Memory B cell (primary cell): ENCODE measurements at regions not wholly inside any gene's neighbourhood (a gene's known extent, or its start where the extent isn't known, plus 50 kb on each side); places are given as distances from the start of the nearest gene placed in this dataset.
"Not testable (repeated sequence)": the region's sequence is repeated elsewhere in the genome, so short reads cannot be mapped to it uniquely, and the experiment has no call there.

Source experiments
- ATAC-seq: fragments of 150-1000 bp; cut with Tn5 transposase; 2 replicates; pipeline ENCODE4 v1.10.0; 2021; ENCODE audit warnings: low read depth, mild to moderate bottlenecking, moderate library complexity
- DNase-seq, 2 donors: peaks; one replicate each; pipeline ENCODE4 v3.0.0; 2022; ENCODE audit warnings: low spot score in 2 of 2
- H3K27ac Mint-ChIP-seq: one replicate; pipeline ENCODE4 v1.8.0; 2022; ENCODE audit warnings: mild to moderate bottlenecking, moderate library complexity, mixed read lengths
- H3K27me3 Mint-ChIP-seq: one replicate; pipeline ENCODE4 v1.8.0; 2022; ENCODE audit warnings: mixed read lengths
- H3K36me3 Mint-ChIP-seq: one replicate; pipeline ENCODE4 v1.8.0; 2022; ENCODE audit warnings: mild to moderate bottlenecking, mixed read lengths
- H3K4me1 Mint-ChIP-seq: one replicate; pipeline ENCODE4 v1.8.0; 2022; ENCODE audit warnings: mixed read lengths
- H3K4me3 Mint-ChIP-seq: one replicate; pipeline ENCODE4 v1.8.0; 2022; ENCODE audit warnings: mild to moderate bottlenecking, moderate library complexity, mixed read lengths
- H3K9me3 Mint-ChIP-seq: one replicate; pipeline ENCODE4 v1.8.0; 2022; ENCODE audit warnings: mixed read lengths

GRCh38 chr14:104307246-104307626, 168.8 kb downstream of the KIF26A start:
- peaks cover 3% of the 10 kb centered on the region for H3K27me3 Mint-ChIP-seq
- no peaks in the 10 kb centered on the region for H3K36me3 Mint-ChIP-seq
- H3K4me1 Mint-ChIP-seq, result no peaks in the 10 kb centered on the region
- H3K4me3 Mint-ChIP-seq, result no peak overlapping the region
- H3K9me3 Mint-ChIP-seq, result peaks cover 2% of the 10 kb centered on the region
- H3K27ac Mint-ChIP-seq, result no peak overlapping the region
- no peak for ATAC-seq
- DNase-seq, result no peak

- Mint-ChIP-seq H3K9me3 (peaks cover 2% of the 10 kb centered on the region), H3K4me1 (no peaks in the 10 kb centered on the region), H3K4me3 (no peak overlapping the region), H3K36me3 (no peaks in the 10 kb centered on the region), H3K27ac (no peak overlapping the region), H3K27me3 (peaks cover 3% of the 10 kb centered on the region)
- DNase-seq, result no peak
- no peak for ATAC-seq
These were observed 169.4 kb downstream of the KIF26A start for GRCh38 chr14:104307627-104308401.

GRCh38 chr14:104308534-104308933, 170.1 kb downstream of the KIF26A start:
- H3K36me3 Mint-ChIP-seq, H3K4me1 Mint-ChIP-seq, H3K4me3 Mint-ChIP-seq: not testable (repeated sequence)

GRCh38 chr14:104309657-104310369, 171.4 kb downstream of the KIF26A start:
- no peak overlapping the region for H3K27ac Mint-ChIP-seq
- H3K36me3 Mint-ChIP-seq, result no peaks in the 10 kb centered on the region
- DNase-seq (no peak), ATAC-seq (no peak)
- peaks cover 3% of the 10 kb centered on the region for H3K27me3 Mint-ChIP-seq
- H3K4me1 Mint-ChIP-seq, result no peaks in the 10 kb centered on the region
- peaks cover 2% of the 10 kb centered on the region for H3K9me3 Mint-ChIP-seq
- no peak overlapping the region for H3K4me3 Mint-ChIP-seq

More at GRCh38 chr14:104308534-104308933, 170.1 kb downstream of the KIF26A start:
- ATAC-seq, H3K27ac Mint-ChIP-seq, DNase-seq, H3K27me3 Mint-ChIP-seq, H3K9me3 Mint-ChIP-seq: not testable (repeated sequence)

GRCh38 chr14:104311358-104311757, 173.0 kb downstream of the KIF26A start:
- Mint-ChIP-seq H3K4me1 (no peaks in the 10 kb centered on the region), H3K36me3 (no peaks in the 10 kb centered on the region), H3K9me3 (peaks cover 2% of the 10 kb centered on the region), H3K27me3 (peaks cover 3% of the 10 kb centered on the region), H3K27ac (no peak overlapping the region), H3K4me3 (no peak overlapping the region)
- DNase-seq (no peak), ATAC-seq (no peak)

GRCh38 chr14:104313674-104314073, 175.3 kb downstream of the KIF26A start:
- H3K36me3 Mint-ChIP-seq, result no peaks in the 10 kb centered on the region
- ATAC-seq (no peak), DNase-seq (no peak)
- H3K4me3 Mint-ChIP-seq, result no peak overlapping the region
- H3K4me1 Mint-ChIP-seq, result no peaks in the 10 kb centered on the region
- H3K27me3 Mint-ChIP-seq, result peaks cover 3% of the 10 kb centered on the region
- H3K9me3 Mint-ChIP-seq, result peaks cover 2% of the 10 kb centered on the region
- H3K27ac Mint-ChIP-seq, result no peak overlapping the region

GRCh38 chr14:104314251-104314941, 176.0 kb downstream of the KIF26A start:
- ATAC-seq (no peak), DNase-seq (no peak)
- Mint-ChIP-seq H3K4me3 (no peak overlapping the region), H3K27me3 (peaks cover 3% of the 10 kb centered on the region), H3K9me3 (peaks cover 2% of the 10 kb centered on the region), H3K4me1 (no peaks in the 10 kb centered on the region), H3K27ac (no peak overlapping the region), H3K36me3 (no peaks in the 10 kb centered on the region)

- Mint-ChIP-seq H3K9me3 (peaks cover 2% of the 10 kb centered on the region), H3K4me1 (no peaks in the 10 kb centered on the region), H3K36me3 (no peaks in the 10 kb centered on the region), H3K27me3 (peaks cover under 1% of the 10 kb centered on the region), H3K27ac (no peak overlapping the region), H3K4me3 (no peak overlapping the region)
- DNase-seq, result no peak
- no peak for ATAC-seq
These were observed 176.8 kb downstream of the KIF26A start for GRCh38 chr14:104315169-104315568.

- Mint-ChIP-seq H3K27me3 (no peaks in the 10 kb centered on the region), H3K4me3 (no peak overlapping the region), H3K4me1 (no peaks in the 10 kb centered on the region), H3K36me3 (no peaks in the 10 kb centered on the region), H3K9me3 (peaks cover 2% of the 10 kb centered on the region), H3K27ac (no peak overlapping the region)
- ATAC-seq (no peak), DNase-seq (no peak)
These were observed 177.2 kb downstream of the KIF26A start for GRCh38 chr14:104315625-104316024.

GRCh38 chr14:104316121-104316722, 177.8 kb downstream of the KIF26A start:
- H3K4me3 Mint-ChIP-seq, result no peak overlapping the region
- DNase-seq (no peak), ATAC-seq (no peak)
- no peak overlapping the region for H3K27ac Mint-ChIP-seq
- H3K4me1 Mint-ChIP-seq, result no peaks in the 10 kb centered on the region
- H3K36me3 Mint-ChIP-seq, result no peaks in the 10 kb centered on the region
- peaks cover under 1% of the 10 kb centered on the region for H3K9me3 Mint-ChIP-seq
- H3K27me3 Mint-ChIP-seq, result peaks cover under 1% of the 10 kb centered on the region

GRCh38 chr14:104316723-104317491, 178.5 kb downstream of the KIF26A start:
- no peak for DNase-seq
- Mint-ChIP-seq H3K9me3 (no peaks in the 10 kb centered on the region), H3K27me3 (peaks cover 2% of the 10 kb centered on the region), H3K27ac (no peak overlapping the region), H3K4me3 (no peak overlapping the region), H3K4me1 (no peaks in the 10 kb centered on the region), H3K36me3 (no peaks in the 10 kb centered on the region)
- ATAC-seq, result no peak

- H3K36me3 Mint-ChIP-seq, result no peaks in the 10 kb centered on the region
- H3K4me1 Mint-ChIP-seq, result no peaks in the 10 kb centered on the region
- DNase-seq, result no peak
- no peak overlapping the region for H3K4me3 Mint-ChIP-seq
- H3K27me3 Mint-ChIP-seq, result peaks cover 3% of the 10 kb centered on the region
- H3K27ac Mint-ChIP-seq, result no peak overlapping the region
- no peaks in the 10 kb centered on the region for H3K9me3 Mint-ChIP-seq
- no peak for ATAC-seq
These were observed 179.1 kb downstream of the KIF26A start for GRCh38 chr14:104317492-104317805.

- Mint-ChIP-seq H3K9me3 (no peaks in the 10 kb centered on the region), H3K27me3 (peaks cover 4% of the 10 kb centered on the region), H3K36me3 (no peaks in the 10 kb centered on the region), H3K4me1 (no peaks in the 10 kb centered on the region), H3K4me3 (no peak overlapping the region), H3K27ac (no peak overlapping the region)
- no peak for DNase-seq
- no peak for ATAC-seq
These were observed 179.7 kb downstream of the KIF26A start for GRCh38 chr14:104317975-104318557.
